ENCODE measurements at regions not wholly inside any gene's neighbourhood (a gene's known extent, or its start where the extent isn't known, plus 50 kb on each side); places are given as distances from the start of the nearest gene placed in this dataset.

GRCh38 chr9:93875330-93875729 is 79.8 kb downstream of the BARX1 start:
- DNase-seq, result no peak

DNA sequence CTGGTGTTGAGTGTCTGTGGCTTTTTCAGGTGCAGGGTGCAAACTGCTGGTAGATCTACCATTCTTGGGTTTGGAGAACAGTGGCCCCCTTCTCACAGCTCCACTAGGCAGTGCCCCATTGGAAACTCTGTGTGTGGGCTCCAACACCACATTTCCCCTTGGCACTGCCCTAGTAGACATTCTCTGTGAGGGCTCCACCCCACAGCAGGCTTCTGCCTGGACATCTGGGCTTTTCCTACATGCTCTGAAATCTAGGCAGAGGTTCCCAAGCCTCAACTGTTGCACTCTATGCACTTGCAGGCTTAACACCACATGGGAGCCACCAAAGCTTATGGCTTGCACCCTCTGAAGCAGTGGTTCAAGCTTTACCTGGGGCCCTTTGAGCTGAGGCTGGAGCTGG is 80.9 kb downstream of the BARX1 start:
- DNase-seq, result no peak

DNA sequence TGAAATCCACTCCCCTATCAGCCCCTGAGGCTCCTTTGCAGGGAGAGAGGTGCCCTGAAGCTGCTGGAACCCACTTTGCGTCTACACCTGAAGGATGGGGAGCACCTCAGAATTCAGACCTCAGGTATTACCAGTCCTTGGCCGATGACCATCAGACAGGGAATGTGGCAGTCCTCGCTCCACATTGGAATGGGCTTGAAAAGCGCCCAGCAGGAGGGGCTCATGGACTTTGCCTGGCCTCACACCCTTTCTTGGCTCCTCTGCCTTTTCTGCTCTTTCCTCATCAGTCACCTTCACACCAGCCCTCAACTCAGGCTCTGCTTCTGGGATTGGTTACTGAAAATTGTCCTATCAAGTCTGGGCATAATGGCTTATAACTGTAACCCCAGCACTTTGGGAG is 83.9 kb downstream of the BARX1 start:
- no peak for DNase-seq

DNA sequence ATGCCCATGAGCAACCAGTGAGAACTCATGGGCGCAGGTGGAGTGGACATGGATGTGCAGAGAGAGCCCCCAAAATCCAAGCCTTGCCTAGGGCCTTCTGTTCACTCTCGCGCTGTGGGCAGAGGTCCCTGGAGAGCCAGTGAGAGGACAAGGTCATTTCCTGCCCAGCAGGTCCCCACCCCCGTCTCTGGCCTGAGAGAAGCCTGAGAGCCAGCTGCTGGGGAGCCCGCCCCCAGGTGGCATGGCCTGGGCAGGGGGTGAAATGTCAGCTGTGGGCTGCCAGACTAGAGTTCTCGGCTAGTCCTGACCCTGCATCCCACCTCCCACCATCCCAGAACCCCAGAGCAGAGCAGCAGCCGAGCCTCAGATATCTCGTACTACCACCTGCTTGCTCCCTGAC is 85.3 kb downstream of the BARX1 start:
- no peak for DNase-seq

GRCh38 chr9:93869088-93869487 is 86.1 kb downstream of the BARX1 start:
- DNase-seq, result no peak

DNA sequence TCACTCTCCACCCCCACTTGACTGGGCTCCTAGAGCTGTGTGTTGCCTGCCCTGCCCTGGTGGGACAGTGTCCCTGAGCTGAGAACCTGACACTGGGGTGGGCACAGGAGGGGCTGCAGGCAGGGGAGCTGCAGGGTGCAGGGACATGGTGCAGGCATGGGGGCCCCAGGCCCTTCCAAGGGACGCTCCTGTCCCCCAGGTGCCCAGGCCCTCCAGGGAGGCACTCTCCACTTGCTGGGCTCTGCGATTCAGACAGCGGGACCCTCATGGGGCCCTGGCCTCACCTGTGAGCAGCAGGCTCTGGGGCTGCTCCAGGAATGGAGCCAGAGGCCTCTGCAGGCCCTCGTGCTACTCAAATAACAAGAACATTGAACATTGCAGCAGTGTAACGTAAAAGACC is 89.4 kb downstream of the BARX1 start:
- no peak for DNase-seq

GRCh38 chr9:93865245-93865644 is 89.9 kb downstream of the BARX1 start:
- DNase-seq, result no peak

- no peak for DNase-seq
Observed at GRCh38 chr9:93864840-93865239, 90.3 kb downstream of the BARX1 start.

DNA sequence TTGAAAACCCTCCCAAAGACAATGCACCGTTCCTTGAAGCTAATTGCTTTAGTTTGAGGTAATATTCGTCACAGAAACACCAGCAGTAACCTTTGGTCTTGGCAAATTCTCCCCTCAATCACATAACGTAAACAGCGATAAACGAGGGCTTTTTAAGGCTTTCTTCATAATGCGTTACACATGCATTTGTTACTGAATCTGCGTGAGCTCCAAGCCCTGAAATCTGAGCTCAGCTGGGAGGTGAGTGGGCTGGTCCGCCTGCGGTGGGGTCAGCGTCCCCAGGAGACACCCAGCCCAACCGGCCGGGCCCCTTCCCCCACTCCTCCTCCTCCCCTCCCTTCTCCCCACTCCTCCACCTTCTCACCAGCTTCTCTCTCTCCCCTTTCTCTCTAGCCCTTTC is 91.1 kb downstream of the BARX1 start:
- no peak for DNase-seq

DNA sequence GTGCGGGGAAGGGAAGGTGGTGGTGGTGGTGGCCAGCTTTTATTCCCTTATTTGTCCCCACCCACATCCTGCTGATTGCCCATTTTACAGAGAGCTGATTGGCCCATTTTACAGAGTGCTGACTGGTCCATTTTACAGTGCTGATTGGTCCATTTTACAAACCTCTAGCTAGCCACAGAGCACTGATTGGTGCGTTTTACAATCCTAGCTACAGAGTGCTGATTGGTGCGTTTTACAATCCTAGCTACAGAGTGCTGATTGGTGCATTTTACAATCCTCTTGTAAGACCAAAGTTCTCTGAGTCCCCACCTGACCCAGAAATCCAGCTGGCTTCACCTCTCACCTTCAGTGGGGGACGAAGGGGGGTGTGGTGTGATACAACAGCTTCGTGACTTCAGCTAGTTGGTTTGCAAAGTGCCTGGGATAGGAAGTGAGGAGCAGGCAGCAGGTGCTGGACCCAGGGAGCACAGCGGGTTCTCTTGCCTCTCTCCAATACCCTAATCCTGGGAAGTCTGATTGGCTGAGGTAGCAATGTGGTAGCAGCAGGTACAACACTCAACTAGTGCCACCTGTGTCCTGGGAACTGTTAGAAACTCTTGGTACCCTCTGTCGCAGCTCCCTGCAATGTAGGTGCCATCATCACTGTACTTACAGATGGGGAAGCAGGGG is 92.1 kb downstream of the BARX1 start:
- no peak for DNase-seq

- DNase-seq, result no peak
Observed at GRCh38 chr9:93861736-93862358, 93.3 kb downstream of the BARX1 start.

GRCh38 chr9:93860694-93861658 is 94.2 kb downstream of the BARX1 start:
- DNase-seq, result no peak

- DNase-seq, result no peak
Observed at GRCh38 chr9:93859431-93860215, 95.5 kb downstream of the BARX1 start.

DNA sequence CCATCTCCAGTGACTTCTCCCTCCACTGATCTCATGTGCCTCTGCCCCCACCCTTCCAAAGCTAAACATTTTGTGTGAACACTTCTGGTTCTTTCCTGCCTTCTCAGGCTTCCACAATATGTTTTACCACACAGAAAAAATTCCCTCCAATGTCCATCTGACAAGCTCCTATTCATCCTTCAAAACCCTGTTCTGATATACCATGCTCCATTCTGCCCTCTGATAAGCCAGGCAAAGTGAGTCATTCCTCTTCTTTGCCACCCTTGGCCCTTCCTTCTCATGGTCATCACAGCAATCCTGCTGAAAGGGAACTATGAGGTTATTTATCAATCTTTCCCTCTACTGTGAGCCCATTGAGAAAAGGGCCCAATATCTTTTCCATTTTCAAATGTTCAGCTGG is 97.6 kb downstream of the BARX1 start:
- no peak for DNase-seq

- DNase-seq, result no peak
Observed at GRCh38 chr9:93852728-93853127, 102.4 kb downstream of the BARX1 start.

GRCh38 chr9:93846349-93846748 is 108.8 kb downstream of the BARX1 start:
- DNase-seq, result no peak

GRCh38 chr9:93843396-93843795 is 111.8 kb downstream of the BARX1 start:
- no peak for DNase-seq

GRCh38 chr9:93830606-93831005 is 124.5 kb downstream of the BARX1 start:
- DNase-seq, result no peak

- no peak for DNase-seq
Observed at GRCh38 chr9:93830012-93830596, 125.1 kb downstream of the BARX1 start.

DNA sequence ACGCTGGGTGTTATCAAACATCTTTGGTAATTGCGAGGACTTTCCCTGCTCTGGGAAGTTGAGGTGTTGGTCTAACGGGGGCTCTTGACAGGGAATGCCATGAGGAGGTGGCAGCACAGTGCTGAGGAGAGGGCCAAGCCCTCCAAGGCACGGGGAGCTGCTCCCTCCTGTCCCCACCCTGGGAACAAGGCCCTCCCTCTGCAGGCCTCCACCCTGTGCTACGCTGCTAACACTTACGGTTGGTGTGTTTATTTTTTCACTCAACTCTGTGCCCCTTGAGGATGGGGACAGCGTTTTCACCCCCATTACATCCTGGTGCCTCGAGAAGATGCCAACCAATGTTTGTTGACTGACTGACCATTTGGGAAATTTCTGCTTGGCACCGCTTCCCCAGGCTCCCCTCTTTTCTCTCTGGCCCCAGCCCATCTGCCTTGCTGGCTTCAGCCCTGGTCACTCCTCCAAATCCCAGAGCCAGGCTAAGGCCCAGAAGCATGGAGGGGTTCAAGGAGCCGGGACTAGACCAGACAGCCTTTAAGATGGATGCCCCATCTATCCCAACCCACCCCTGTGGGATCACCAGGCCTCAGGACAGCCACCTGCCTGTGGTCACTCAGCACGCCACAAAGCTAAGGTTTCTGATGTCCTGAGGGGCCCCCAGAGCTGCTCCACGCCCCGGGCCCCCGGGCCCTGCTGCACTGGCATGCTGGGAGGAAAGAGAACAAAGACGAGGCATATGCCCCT is 125.7 kb downstream of the BARX1 start:
- DNase-seq, result no peak

- DNase-seq, result no peak
Observed at GRCh38 chr9:93828331-93829097, 126.6 kb downstream of the BARX1 start.

Data from NCI-H526 treated with DMSO at 0.1 percent for 48 hours (cell line).